Nephron progenitor cell (in vitro differentiated cells): ENCODE measurements at regions not wholly inside any gene's neighbourhood (a gene's known extent, or its start where the extent isn't known, plus 50 kb on each side); places are given as distances from the start of the nearest gene placed in this dataset.

Source experiments
- DNase-seq: peaks from one replicate; pipeline ENCODE4 v3.0.0; 2021
- H3K27ac Mint-ChIP-seq: 2 replicates; pipeline ENCODE4 v1.8.0; 2021; ENCODE audit warnings: mild to moderate bottlenecking, moderate library complexity, mixed read lengths
- H3K27me3 Mint-ChIP-seq: 2 replicates; pipeline ENCODE4 v1.8.0; 2021; ENCODE audit warnings: mild to moderate bottlenecking, low read depth, mixed read lengths; ENCODE audit not compliant: poor library complexity
- H3K36me3 Mint-ChIP-seq: 2 replicates; pipeline ENCODE4 v1.8.0; 2021; ENCODE audit warnings: low read depth, mixed read lengths
- H3K4me1 Mint-ChIP-seq: 2 replicates; pipeline ENCODE4 v1.8.0; 2021; ENCODE audit warnings: mixed read lengths
- H3K4me3 Mint-ChIP-seq: 2 replicates; pipeline ENCODE4 v1.8.0; 2021; ENCODE audit warnings: mild to moderate bottlenecking, moderate library complexity, mixed read lengths
- H3K9me3 Mint-ChIP-seq: 2 replicates; pipeline ENCODE4 v1.8.0; 2021; ENCODE audit warnings: mild to moderate bottlenecking, moderate library complexity, mixed read lengths
- TF ChIP-seq, protein P1 (sequence below): fragments of 200-600 bp; sonication (generic); IDR thresholded peaks from 2 replicates; pipeline ENCODE4 v1.5.0; 2021; ENCODE audit warnings: antibody characterized with exemption

- no peak for DNase-seq
- H3K27ac Mint-ChIP-seq, result no peak overlapping the region
- H3K36me3 Mint-ChIP-seq, result no peaks in the 10 kb centered on the region
- no peaks in the 10 kb centered on the region for H3K9me3 Mint-ChIP-seq
- TF ChIP-seq, protein P1, sequence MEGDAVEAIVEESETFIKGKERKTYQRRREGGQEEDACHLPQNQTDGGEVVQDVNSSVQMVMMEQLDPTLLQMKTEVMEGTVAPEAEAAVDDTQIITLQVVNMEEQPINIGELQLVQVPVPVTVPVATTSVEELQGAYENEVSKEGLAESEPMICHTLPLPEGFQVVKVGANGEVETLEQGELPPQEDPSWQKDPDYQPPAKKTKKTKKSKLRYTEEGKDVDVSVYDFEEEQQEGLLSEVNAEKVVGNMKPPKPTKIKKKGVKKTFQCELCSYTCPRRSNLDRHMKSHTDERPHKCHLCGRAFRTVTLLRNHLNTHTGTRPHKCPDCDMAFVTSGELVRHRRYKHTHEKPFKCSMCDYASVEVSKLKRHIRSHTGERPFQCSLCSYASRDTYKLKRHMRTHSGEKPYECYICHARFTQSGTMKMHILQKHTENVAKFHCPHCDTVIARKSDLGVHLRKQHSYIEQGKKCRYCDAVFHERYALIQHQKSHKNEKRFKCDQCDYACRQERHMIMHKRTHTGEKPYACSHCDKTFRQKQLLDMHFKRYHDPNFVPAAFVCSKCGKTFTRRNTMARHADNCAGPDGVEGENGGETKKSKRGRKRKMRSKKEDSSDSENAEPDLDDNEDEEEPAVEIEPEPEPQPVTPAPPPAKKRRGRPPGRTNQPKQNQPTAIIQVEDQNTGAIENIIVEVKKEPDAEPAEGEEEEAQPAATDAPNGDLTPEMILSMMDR, result no peak
- peaks cover 57% of the 10 kb centered on the region for H3K4me1 Mint-ChIP-seq
- peaks cover 11% of the 10 kb centered on the region for H3K27me3 Mint-ChIP-seq
- no peak overlapping the region for H3K4me3 Mint-ChIP-seq
These were observed 138.9 kb upstream of the BMPER start for GRCh38 chr7:33766405-33766804.

DNA sequence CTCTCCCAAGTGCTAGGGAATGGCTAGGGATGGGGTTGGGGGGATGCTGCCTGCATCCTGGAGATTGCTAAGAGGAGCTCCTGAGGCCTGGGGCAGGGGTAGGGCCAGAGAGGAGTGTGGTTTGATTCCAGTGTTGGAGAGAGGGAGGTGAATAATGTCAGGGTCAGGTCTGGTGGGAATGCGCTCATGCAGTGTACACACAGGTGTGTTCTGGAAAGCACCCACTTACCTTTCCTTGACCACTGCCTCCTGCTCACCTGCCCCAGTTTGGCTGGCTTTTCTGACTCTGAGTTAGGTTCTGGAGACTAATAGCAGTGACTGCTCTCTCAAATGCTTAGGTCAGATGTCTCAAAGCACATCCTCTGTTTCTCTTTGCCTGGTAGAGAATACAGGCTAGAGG is 135.4 kb upstream of the BMPER start:
- peaks cover 23% of the 10 kb centered on the region for H3K4me1 Mint-ChIP-seq
- no peak overlapping the region for H3K4me3 Mint-ChIP-seq
- H3K27me3 Mint-ChIP-seq, result peaks cover 11% of the 10 kb centered on the region
- no peak for DNase-seq
- H3K27ac Mint-ChIP-seq, result peak overlapping the region; percentile 41
- TF ChIP-seq, protein P1, result no peak
- no peaks in the 10 kb centered on the region for H3K36me3 Mint-ChIP-seq
- H3K9me3 Mint-ChIP-seq, result peaks cover 3% of the 10 kb centered on the region

DNA sequence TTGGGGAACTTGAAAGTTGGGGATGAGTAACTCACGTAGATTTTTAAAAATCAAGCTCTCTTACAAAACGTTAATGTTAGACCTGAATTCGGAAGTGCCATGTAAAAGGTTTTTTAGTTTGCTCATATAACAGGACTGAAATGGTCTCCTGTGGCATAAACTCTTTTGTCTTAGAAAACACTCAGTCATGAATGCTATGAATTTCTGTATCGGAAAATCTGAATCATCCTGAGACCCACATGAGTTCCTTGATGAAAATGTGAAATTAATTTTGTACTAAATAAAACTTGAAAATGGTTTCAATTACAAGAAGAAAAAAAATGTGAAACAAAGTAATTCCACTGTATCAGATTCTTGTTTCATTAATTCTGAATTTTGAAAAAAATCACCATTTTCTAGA is 134.8 kb upstream of the BMPER start:
- Mint-ChIP-seq H3K27me3 (peaks cover 11% of the 10 kb centered on the region), H3K4me1 (peaks cover 20% of the 10 kb centered on the region), H3K4me3 (no peak overlapping the region), H3K27ac (peak overlapping the region; percentile 16), H3K36me3 (no peaks in the 10 kb centered on the region), H3K9me3 (peaks cover 3% of the 10 kb centered on the region)
- DNase-seq, result no peak
- TF ChIP-seq, protein P1, result no peak

- Mint-ChIP-seq H3K36me3 (no peaks in the 10 kb centered on the region), H3K4me3 (no peak overlapping the region), H3K27me3 (peaks cover 11% of the 10 kb centered on the region), H3K27ac (no peak overlapping the region), H3K9me3 (peaks cover 3% of the 10 kb centered on the region), H3K4me1 (peaks cover 16% of the 10 kb centered on the region)
- TF ChIP-seq, protein P1, result no peak
- no peak for DNase-seq
These were observed 133.9 kb upstream of the BMPER start for GRCh38 chr7:33771422-33771821.

DNA sequence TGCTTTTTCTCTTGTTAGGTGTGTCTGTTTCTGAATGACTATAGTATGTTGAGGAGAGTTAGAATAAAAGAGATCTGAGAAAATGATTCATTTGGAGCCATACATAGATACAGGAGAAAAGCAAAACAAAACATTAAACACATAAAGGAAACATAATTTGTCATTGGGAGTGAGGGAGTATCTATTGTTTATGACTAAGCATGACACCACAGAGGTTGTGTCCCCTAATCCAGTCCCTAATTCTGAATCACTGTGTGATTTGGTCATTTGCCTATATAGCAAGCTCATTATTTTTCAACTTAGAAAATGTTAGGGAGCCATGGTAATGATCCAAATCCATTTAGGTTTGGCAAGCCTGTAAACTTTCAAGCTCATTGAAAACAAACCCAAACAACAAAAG is 132.3 kb upstream of the BMPER start:
- no peak for DNase-seq
- no peak overlapping the region for H3K27ac Mint-ChIP-seq
- peaks cover 16% of the 10 kb centered on the region for H3K4me1 Mint-ChIP-seq
- TF ChIP-seq, protein P1, result no peak
- no peak overlapping the region for H3K4me3 Mint-ChIP-seq
- H3K9me3 Mint-ChIP-seq, result peaks cover 6% of the 10 kb centered on the region
- no peaks in the 10 kb centered on the region for H3K36me3 Mint-ChIP-seq
- H3K27me3 Mint-ChIP-seq, result peaks cover 9% of the 10 kb centered on the region

- Mint-ChIP-seq H3K9me3 (peaks cover 6% of the 10 kb centered on the region), H3K4me1 (peaks cover 20% of the 10 kb centered on the region), H3K27ac (no peak overlapping the region), H3K27me3 (peaks cover 3% of the 10 kb centered on the region), H3K36me3 (no peaks in the 10 kb centered on the region), H3K4me3 (no peak overlapping the region)
- no peak for DNase-seq
- TF ChIP-seq, protein P1, result no peak
These were observed 130.4 kb upstream of the BMPER start for GRCh38 chr7:33774762-33775523.
